Muscle of back (tissue), 3 donors: ENCODE measurements at regions not wholly inside any gene's neighbourhood (a gene's known extent, or its start where the extent isn't known, plus 50 kb on each side); places are given as distances from the start of the nearest gene placed in this dataset.
A peak's percentile ranks its signal among the peaks of the same experiment; 100 is the strongest.

Source experiments
- DNase-seq, 3 donors: peaks; one replicate each; pipeline versions ENCODE4 v3.0.0 to v3.0.0-alpha.2; 2013

GRCh38 chr2:212945526-212945925, 205.9 kb downstream of the IKZF2 start:
- DNase-seq: no peak

- DNase-seq: no peak
Observed at GRCh38 chr2:212943351-212943750, 208.1 kb downstream of the IKZF2 start.

GRCh38 chr2:212941361-212941760, 210.1 kb downstream of the IKZF2 start:
- DNase-seq: no peak

GRCh38 chr2:212940816-212941215, 210.6 kb downstream of the IKZF2 start:
- peak; percentile 18 to 40 (median 32) for DNase-seq

GRCh38 chr2:212939777-212940531, 211.5 kb downstream of the IKZF2 start:
- DNase-seq: no peak

GRCh38 chr2:212938144-212938793, 213.1 kb downstream of the IKZF2 start:
- no peak for DNase-seq

GRCh38 chr2:212936572-212936971, 214.8 kb downstream of the IKZF2 start:
- no peak for DNase-seq

- no peak for DNase-seq
Observed at GRCh38 chr2:212935752-212936151, 215.7 kb downstream of the IKZF2 start.

- no peak for DNase-seq
Observed at GRCh38 chr2:212931271-212931670, 220.1 kb downstream of the IKZF2 start.

GRCh38 chr2:212930556-212931260, 220.7 kb downstream of the IKZF2 start:
- DNase-seq: no peak

GRCh38 chr2:212929971-212930370, 221.4 kb downstream of the IKZF2 start:
- no peak for DNase-seq

- no peak for DNase-seq
Observed at GRCh38 chr2:212929116-212929515, 222.3 kb downstream of the IKZF2 start.

- DNase-seq: no peak
Observed at GRCh38 chr2:212928681-212929080, 222.7 kb downstream of the IKZF2 start.

- DNase-seq: peak in 1 of 3 donors; percentile 11
Observed at GRCh38 chr2:212926940-212927339, 224.5 kb downstream of the IKZF2 start.

GRCh38 chr2:212923393-212923792, 228.0 kb downstream of the IKZF2 start:
- no peak for DNase-seq

- DNase-seq: no peak
Observed at GRCh38 chr2:212922701-212923100, 228.7 kb downstream of the IKZF2 start.

- DNase-seq: no peak
Observed at GRCh38 chr2:212921711-212922110, 229.7 kb downstream of the IKZF2 start.

GRCh38 chr2:212921061-212921460, 230.4 kb downstream of the IKZF2 start:
- no peak for DNase-seq

GRCh38 chr2:212919238-212919637, 232.2 kb downstream of the IKZF2 start:
- no peak for DNase-seq

- no peak for DNase-seq
Observed at GRCh38 chr2:212918336-212918735, 233.1 kb downstream of the IKZF2 start.

- DNase-seq: no peak
Observed at GRCh38 chr2:212915121-212915782, 236.2 kb downstream of the IKZF2 start.

GRCh38 chr2:212914392-212914791, 237.0 kb downstream of the IKZF2 start:
- DNase-seq: no peak
